Right atrium auricular region (tissue), 2 donors: ENCODE measurements at regions not wholly inside any gene's neighbourhood (a gene's known extent, or its start where the extent isn't known, plus 50 kb on each side); places are given as distances from the start of the nearest gene placed in this dataset.

Experiments used
- DNase-seq: peaks from one replicate; pipeline ENCODE4 v3.0.0-alpha.2; 2019; ENCODE audit warnings: low spot score
- H3K27ac ChIP-seq, 2 donors: fragments of 200-600 bp; sonication (generic); 1 replicate in 1 of 2; 2 replicates in 1 of 2; pipeline ENCODE4 v1.5.1; 2016 to 2019
- H3K27me3 ChIP-seq, 2 donors: fragments of 200-600 bp; sonication (generic); one replicate each; pipeline versions ENCODE4 v1.5.1 to v1.6.0; 2017 to 2019
- H3K36me3 ChIP-seq: fragments of 200-600 bp; sonication (generic); one replicate; pipeline ENCODE4 v1.5.1; 2016
- H3K4me1 ChIP-seq, 2 donors: fragments of 200-600 bp; sonication (generic); one replicate each; pipeline versions ENCODE4 v1.5.1 to v1.6.0; 2017 to 2019
- H3K4me3 ChIP-seq, 2 donors: fragments of 200-600 bp; sonication (generic); 1 replicate in 1 of 2; 2 replicates in 1 of 2; pipeline ENCODE4 v1.5.1; 2017 to 2019; ENCODE audit warnings: mild to moderate bottlenecking in 1 of 2, moderate library complexity in 1 of 2
- H3K9me3 ChIP-seq, 2 donors: fragments of 200-600 bp; sonication (generic); one replicate each; pipeline ENCODE4 v1.5.1; 2019
- TF ChIP-seq, protein P1 (sequence below), 2 donors: fragments of 200-600 bp; sonication (generic); IDR thresholded peaks; one replicate each; pipeline ENCODE4 v1.5.1; 2019; ENCODE audit warnings: antibody characterized with exemption in 2 of 2

DNA sequence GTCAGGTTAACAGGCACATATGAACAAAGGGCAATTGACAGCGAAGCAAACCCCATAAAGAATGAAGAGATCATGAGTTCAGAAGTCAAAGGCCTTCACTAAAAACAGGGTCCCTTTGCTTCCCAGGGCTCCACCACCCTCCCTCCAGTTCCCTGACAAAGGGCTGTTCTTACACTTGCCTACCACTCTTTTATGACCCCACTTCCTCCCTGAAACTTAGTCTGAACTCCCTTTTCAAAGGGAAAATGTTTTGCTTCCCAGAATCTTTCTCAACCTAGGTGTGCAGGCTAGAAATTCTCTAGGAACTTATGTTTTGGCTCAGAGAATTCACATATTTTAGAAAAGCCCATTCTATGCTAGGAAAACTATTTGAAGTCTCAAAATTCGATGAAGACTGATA is 86.0 kb upstream of the ITGA4 start:
- no peak for DNase-seq
- H3K4me3 ChIP-seq: no peak overlapping the region
- TF ChIP-seq, protein P1, sequence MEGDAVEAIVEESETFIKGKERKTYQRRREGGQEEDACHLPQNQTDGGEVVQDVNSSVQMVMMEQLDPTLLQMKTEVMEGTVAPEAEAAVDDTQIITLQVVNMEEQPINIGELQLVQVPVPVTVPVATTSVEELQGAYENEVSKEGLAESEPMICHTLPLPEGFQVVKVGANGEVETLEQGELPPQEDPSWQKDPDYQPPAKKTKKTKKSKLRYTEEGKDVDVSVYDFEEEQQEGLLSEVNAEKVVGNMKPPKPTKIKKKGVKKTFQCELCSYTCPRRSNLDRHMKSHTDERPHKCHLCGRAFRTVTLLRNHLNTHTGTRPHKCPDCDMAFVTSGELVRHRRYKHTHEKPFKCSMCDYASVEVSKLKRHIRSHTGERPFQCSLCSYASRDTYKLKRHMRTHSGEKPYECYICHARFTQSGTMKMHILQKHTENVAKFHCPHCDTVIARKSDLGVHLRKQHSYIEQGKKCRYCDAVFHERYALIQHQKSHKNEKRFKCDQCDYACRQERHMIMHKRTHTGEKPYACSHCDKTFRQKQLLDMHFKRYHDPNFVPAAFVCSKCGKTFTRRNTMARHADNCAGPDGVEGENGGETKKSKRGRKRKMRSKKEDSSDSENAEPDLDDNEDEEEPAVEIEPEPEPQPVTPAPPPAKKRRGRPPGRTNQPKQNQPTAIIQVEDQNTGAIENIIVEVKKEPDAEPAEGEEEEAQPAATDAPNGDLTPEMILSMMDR (IDR thresholded peaks at IDR 0.05): no peak
- H3K36me3 ChIP-seq: no peaks in the 10 kb centered on the region
- H3K27me3 ChIP-seq: no peaks in the 10 kb centered on the region
- no peaks in the 10 kb centered on the region for H3K9me3 ChIP-seq
- H3K27ac ChIP-seq: no peak overlapping the region
- peaks cover 0 to 10% of the 10 kb centered on the region in 2 donors for H3K4me1 ChIP-seq

DNA sequence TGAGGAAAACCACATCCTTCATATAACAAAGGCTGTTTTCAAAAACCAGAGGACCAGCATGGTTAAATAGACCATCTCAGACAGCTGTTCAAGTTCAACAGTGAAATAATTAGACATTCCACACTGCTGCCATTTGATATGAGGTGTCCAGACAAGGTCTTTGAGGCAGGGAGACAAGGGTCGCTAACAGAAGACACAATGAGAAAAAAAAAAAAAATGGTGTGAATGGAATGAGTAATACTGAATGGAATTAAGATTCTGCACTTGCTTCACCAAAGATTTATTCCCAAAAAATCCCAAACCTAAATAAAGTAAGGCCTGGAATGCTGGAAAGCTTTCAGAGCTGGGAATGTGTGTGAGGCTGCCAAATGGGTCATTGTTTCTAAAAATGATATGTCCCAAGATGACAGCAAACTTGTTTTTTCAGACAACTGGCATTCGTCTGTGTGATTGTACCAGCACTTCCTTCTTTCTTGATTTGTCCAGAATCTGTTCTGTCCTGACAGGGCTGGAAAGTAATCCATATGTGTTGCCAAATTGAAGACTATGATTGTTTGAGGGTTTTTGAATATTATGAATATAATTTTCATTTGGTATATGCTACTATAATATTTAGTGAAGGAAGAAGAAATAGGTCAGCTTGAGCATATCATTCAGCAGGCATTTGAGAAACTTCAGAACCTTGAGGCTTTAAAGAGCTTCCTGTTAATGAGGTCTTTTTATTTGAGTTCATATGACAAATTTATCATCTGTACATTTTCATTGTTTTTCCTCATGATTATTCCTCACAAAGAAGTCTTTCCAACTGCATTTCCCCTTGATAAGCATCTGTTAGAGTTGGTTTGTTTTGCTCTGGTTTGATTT is 85.2 kb upstream of the ITGA4 start:
- no peak for DNase-seq
- no peak overlapping the region for H3K4me3 ChIP-seq
- no peaks in the 10 kb centered on the region for H3K36me3 ChIP-seq
- no peaks in the 10 kb centered on the region for H3K27me3 ChIP-seq
- TF ChIP-seq, protein P1 (IDR thresholded peaks at IDR 0.05): no peak
- peaks cover 0 to 10% of the 10 kb centered on the region in 2 donors for H3K4me1 ChIP-seq
- no peak overlapping the region for H3K27ac ChIP-seq
- H3K9me3 ChIP-seq: no peaks in the 10 kb centered on the region

DNA sequence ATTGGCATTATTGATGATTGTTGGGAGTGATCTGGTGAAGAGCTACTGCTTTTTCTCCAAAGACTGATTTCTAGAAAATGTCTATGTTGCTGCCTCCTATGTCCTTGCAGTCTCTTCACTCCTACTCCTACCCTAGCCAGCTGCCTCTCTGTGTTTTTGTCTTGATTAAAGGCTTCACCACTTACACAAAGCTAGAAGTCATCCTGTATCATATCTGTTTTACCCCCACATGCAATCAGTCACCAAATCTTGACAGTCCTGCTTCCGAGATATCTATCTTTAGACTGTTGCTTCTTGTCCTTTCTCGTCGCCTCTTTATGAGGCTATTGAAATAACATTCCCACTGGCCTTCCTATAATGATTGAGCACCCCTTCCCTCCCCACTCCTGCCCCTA is 84.5 kb upstream of the ITGA4 start:
- Histone ChIP-seq H3K4me3 (no peak overlapping the region), H3K27ac (no peak overlapping the region), H3K9me3 (no peaks in the 10 kb centered on the region), H3K36me3 (no peaks in the 10 kb centered on the region), H3K4me1 (peaks cover 0 to 10% of the 10 kb centered on the region in 2 donors), H3K27me3 (no peaks in the 10 kb centered on the region)
- TF ChIP-seq, protein P1 (IDR thresholded peaks at IDR 0.05): no peak
- no peak for DNase-seq

DNA sequence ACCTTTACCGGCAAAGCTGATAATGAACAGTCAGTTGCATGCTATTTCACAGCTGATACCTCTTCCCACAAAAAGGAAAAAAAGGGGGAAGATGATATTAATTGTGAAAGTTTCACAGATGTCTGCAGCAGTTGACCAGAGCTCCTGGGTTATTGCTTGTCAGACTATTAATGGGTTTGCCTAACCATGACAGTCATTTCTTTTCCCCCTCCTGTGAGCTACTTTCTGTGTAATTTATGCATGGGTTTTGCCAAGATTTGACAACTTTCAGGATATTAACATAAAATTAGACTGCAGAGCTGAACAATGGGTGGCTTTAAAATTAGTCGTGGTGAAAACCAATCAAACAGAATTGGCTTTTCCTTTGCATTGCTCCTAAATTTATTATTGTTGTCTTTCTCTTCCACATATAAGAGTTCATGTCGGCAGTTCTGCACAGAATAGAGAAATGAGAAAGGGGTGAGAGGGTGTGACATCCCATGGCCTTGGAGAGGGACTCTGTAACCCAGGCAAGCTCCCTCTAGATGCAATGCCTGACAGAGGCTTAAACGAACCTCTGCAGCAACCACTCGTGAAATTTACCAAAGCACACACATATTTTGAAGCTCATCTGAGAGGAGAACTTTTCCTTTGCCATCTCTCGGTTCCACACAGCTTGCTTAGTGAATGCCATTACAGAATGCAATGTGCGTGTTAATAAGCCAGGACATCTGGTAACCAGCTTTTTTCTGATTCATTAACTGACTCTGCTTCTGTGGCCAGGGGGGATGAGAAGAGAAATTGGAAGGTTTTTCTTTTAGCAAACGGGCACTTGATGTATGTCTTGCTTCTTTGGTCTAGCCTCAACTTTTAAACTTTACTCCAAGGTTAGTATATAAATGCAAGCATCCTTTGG is 82.2 kb upstream of the ITGA4 start:
- Histone ChIP-seq H3K27ac (no peak overlapping the region), H3K4me3 (no peak overlapping the region), H3K9me3 (no peaks in the 10 kb centered on the region)

DNA sequence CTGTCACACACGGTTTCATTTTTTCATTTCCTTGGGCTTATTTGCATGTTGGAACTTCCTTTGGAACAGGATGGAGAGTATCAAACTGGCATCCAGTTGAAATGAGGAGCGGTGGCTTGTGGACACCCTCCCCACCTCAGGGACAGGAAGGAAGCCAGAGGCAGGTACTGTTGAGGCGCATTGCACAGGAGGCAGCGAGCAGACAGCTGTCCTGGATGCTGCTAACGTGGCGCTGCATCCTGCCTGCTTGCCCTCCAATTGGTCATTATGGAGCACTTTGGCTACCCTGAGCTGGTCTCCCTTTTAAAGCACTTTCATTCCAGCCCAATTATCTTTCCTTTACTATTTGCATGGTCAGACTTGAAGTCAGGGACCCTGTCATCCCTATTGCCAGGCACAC is 80.7 kb upstream of the ITGA4 start:
- DNase-seq: no peak
- Histone ChIP-seq H3K9me3 (no peaks in the 10 kb centered on the region), H3K27me3 (no peaks in the 10 kb centered on the region), H3K36me3 (no peaks in the 10 kb centered on the region), H3K4me1 (peaks cover 0 to 10% of the 10 kb centered on the region in 2 donors), H3K27ac (no peak overlapping the region), H3K4me3 (no peak overlapping the region)
- TF ChIP-seq, protein P1 (IDR thresholded peaks at IDR 0.05): no peak

More for the DNA sequence above, 82.2 kb upstream of the ITGA4 start:
- Histone ChIP-seq H3K27me3 (no peaks in the 10 kb centered on the region), H3K36me3 (no peaks in the 10 kb centered on the region), H3K4me1 (peaks cover 0 to 10% of the 10 kb centered on the region in 2 donors)
- TF ChIP-seq, protein P1 (IDR thresholded peaks at IDR 0.05): no peak
- no peak for DNase-seq
